Calu3 (cell line): ENCODE measurements at regions not wholly inside any gene's neighbourhood (a gene's known extent, or its start where the extent isn't known, plus 50 kb on each side); places are given as distances from the start of the nearest gene placed in this dataset.

Source experiments
- BruUV-seq: library from RNA; stranded (reverse); fragments of 400-500 nt; replicated peaks from 2 replicates; lab custom pipeline; 2021; lab: Mats Ljungman, UMichigan
- CTCF ChIA-PET: fragments of 300-600 bp; sonication (Branson Sonifier 250); formaldehyde crosslinking; loops from one replicate; lab custom pipeline; 2022; ENCODE audit warnings: antibody characterized with exemption; lab: Charles Lee
- DNase-seq: peaks from one replicate; pipeline ENCODE4 v3.0.0; 2022
- H3K27ac Mint-ChIP-seq: one replicate; pipeline ENCODE4 v1.8.0; 2022; ENCODE audit warnings: mixed read lengths; ENCODE audit not compliant: unreplicated experiment
- H3K27me3 Mint-ChIP-seq: one replicate; pipeline ENCODE4 v1.8.0; 2022; ENCODE audit warnings: mixed read lengths; ENCODE audit not compliant: unreplicated experiment
- H3K36me3 Mint-ChIP-seq: one replicate; pipeline ENCODE4 v1.8.0; 2022; ENCODE audit warnings: mild to moderate bottlenecking, moderate library complexity, mixed read lengths; ENCODE audit not compliant: insufficient read depth, unreplicated experiment
- H3K4me1 Mint-ChIP-seq: one replicate; pipeline ENCODE4 v1.8.0; 2022; ENCODE audit warnings: mild to moderate bottlenecking, low read depth, mixed read lengths; ENCODE audit not compliant: unreplicated experiment
- H3K4me3 Mint-ChIP-seq: one replicate; pipeline ENCODE4 v1.8.0; 2022; ENCODE audit warnings: mild to moderate bottlenecking, low read depth, moderate library complexity, mixed read lengths; ENCODE audit not compliant: unreplicated experiment
- H3K9me3 Mint-ChIP-seq: one replicate; pipeline ENCODE4 v1.8.0; 2022; ENCODE audit warnings: low read depth, mixed read lengths; ENCODE audit not compliant: unreplicated experiment
- CTCF ChIP-seq: fragments of 200-600 bp; IDR thresholded peaks from one replicate; pipeline ENCODE4 v1.8.0; 2022; ENCODE audit warnings: antibody characterized with exemption; ENCODE audit not compliant: unreplicated experiment
- intact Hi-C: fragments of 100-400 bp; cut with micrococcal nuclease; formaldehyde crosslinking; loops from one replicate; pipeline ENCODE4 v1.10.0; 2022; ENCODE audit not compliant: unreplicated experiment

GRCh38 chr2:14273650-14274049 is 358.9 kb upstream of the LRATD1 start:
- H3K9me3 Mint-ChIP-seq: peaks cover 7% of the 10 kb centered on the region
- intact Hi-C loops: no loop called here
- no TSS peak for BruUV-seq
- no peak overlapping the region for H3K4me3 Mint-ChIP-seq
- no peak for DNase-seq
- no peak for TF ChIP-seq CTCF
- H3K4me1 Mint-ChIP-seq: no peaks in the 10 kb centered on the region
- H3K27me3 Mint-ChIP-seq: no peaks in the 10 kb centered on the region
- CTCF ChIA-PET: no interaction called here
- H3K27ac Mint-ChIP-seq: no peak overlapping the region
- no peaks in the 10 kb centered on the region for H3K36me3 Mint-ChIP-seq

GRCh38 chr2:14284244-14284643 is 348.3 kb upstream of the LRATD1 start:
- intact Hi-C loops: loop anchor here (10.0 kb wide), 1 partner anchor 759 kb away; no protein-coding TSS in a partner anchor
- no TSS peak for BruUV-seq

DNA sequence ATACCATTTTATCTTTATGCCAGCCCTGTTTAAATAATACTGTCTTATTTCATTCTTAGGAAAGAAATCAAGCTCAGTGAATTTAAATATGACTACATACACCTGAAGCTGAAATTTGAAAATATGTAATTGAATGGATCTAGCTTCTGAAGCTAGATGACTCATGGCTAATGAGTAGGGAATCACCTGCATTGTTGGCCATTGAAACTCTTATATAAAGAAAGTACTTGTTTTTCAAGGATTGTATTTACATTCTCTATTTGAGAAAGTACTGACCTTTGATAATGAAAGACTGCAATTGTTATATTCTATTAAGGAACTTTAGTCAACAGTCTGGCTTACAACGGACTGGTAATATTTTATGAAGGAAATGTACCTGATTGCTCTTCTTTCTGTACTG is 346.7 kb upstream of the LRATD1 start:
- intact Hi-C loops: loop anchor here (5.0 to 10.0 kb wide), 2 partner anchors 761 to 1306 kb away; partner anchors contain the start of gene DDX1
- CTCF ChIA-PET: interaction anchor here (0.7 to 1.5 kb wide), 3 partner anchors 11 to 350 kb away, joined by 3 read pairs; no protein-coding TSS in a partner anchor
- Mint-ChIP-seq H3K27me3 (no peaks in the 10 kb centered on the region), H3K4me1 (peaks cover 28% of the 10 kb centered on the region), H3K27ac (no peak overlapping the region), H3K36me3 (no peaks in the 10 kb centered on the region), H3K9me3 (peaks cover 4% of the 10 kb centered on the region), H3K4me3 (no peak overlapping the region)
- no peak for TF ChIP-seq CTCF
- no peak for DNase-seq
- no TSS peak for BruUV-seq

More at GRCh38 chr2:14284244-14284643, 348.3 kb upstream of the LRATD1 start:
- DNase-seq: no peak
- no peak overlapping the region for H3K27ac Mint-ChIP-seq
- H3K27me3 Mint-ChIP-seq: no peaks in the 10 kb centered on the region
- H3K4me1 Mint-ChIP-seq: peaks cover 27% of the 10 kb centered on the region
- no peak overlapping the region for H3K4me3 Mint-ChIP-seq
- H3K36me3 Mint-ChIP-seq: no peaks in the 10 kb centered on the region
- CTCF ChIA-PET: no interaction called here
- H3K9me3 Mint-ChIP-seq: peaks cover 4% of the 10 kb centered on the region
- TF ChIP-seq CTCF: no peak

GRCh38 chr2:14288016-14288415 is 344.5 kb upstream of the LRATD1 start:
- Mint-ChIP-seq H3K27me3 (no peaks in the 10 kb centered on the region), H3K27ac (peak overlapping the region; percentile 42), H3K36me3 (no peaks in the 10 kb centered on the region), H3K9me3 (no peaks in the 10 kb centered on the region), H3K4me3 (no peak overlapping the region), H3K4me1 (peaks cover 28% of the 10 kb centered on the region)
- CTCF ChIA-PET: interaction anchor here (0.6 to 1.2 kb wide), 3 partner anchors 9 to 643 kb away, joined by 3 to 4 read pairs (median 3); no protein-coding TSS in a partner anchor
- intact Hi-C loops: loop anchor here (2.0 to 10.0 kb wide), 3 partner anchors 347 to 1304 kb away; partner anchors contain the start of gene DDX1
- no peak for TF ChIP-seq CTCF
- no TSS peak for BruUV-seq
- DNase-seq: peak; percentile 73
